Hypothalamus (tissue), 51 donors: ENCODE measurements at regions not wholly inside any gene's neighbourhood (a gene's known extent, or its start where the extent isn't known, plus 50 kb on each side); places are given as distances from the start of the nearest gene placed in this dataset.

ENCODE experiments used
- DNase-seq, 51 donors: peaks; one replicate each; lab custom pipeline; 2025; lab: John Stamatoyannopoulos, UW

DNA sequence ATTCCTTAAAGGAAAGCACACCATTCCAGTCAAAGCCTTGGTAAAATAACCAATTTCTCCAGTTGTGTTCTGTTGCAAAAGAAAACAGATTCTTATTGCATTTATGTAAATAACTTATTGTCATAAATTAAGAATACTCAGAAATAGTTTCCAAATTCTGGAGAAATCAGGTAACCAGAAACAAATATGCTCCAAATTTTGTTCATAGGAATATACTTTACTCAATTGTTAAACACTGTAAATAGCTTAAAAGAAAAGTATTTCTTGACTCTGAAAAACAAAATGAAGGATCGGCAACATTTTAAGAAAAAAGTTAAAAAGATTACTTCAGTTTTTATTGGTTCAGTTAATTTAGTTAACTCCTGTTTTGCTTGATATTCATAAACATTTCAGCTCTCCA lies 67.1 kb upstream of the PIK3CG start:
- DNase-seq, result no peak

DNA sequence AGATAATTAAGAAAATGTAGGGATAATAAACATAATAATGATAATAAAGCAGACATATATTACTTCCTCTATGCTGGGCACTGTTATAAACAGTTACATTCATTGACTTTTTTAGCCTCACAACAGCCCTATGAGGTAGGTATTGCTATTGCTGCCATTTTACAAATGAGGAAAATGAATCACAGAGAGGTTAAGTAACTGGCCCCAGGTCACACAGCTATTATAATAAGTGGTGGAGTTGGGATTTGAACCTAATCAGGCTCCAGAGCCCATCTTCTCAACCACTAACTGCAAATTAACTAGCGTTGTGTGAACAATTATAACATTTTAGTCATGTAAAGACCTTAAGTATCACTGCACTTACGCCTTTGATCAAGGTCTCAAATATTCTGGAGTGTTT lies 62.5 kb upstream of the PIK3CG start:
- no peak for DNase-seq

DNA sequence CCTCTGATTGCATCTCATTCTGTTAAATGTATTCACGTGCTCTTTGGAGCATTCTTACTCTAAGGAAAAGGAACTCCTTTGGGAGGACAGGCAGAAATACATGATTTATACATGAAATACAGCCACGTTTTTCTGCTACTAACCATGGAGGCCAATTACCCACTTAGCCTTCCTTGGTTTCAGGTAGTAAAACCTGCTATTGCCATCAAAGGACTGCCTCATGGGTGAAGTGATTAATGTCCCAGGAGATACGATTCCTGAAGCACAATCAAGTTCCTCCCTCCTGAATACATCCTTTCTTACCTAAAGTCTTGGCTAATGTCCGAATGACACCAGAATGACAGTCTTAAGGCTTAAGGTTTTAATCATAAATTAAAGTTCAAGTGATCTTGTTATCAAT lies 58.5 kb upstream of the PIK3CG start:
- no peak for DNase-seq

DNA sequence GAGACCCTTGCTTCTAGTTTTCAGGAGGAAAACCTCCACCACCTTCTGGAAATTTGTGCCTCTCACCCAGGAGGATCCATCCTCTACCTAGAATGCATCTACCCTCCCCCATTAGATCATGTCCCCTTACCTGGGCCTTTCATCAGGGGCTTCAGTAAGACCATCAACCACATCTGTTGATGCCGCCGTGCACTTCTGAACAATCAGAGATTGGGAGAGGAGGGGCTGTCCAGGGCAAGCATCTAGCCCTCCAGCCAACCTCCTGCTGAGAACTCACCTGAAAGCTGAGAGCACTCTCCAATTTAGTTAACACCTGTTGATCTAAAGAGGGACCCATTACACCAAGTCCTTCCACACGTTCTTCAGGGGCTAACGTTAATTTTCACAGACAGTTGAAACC lies 57.6 kb upstream of the PIK3CG start:
- no peak for DNase-seq

DNA sequence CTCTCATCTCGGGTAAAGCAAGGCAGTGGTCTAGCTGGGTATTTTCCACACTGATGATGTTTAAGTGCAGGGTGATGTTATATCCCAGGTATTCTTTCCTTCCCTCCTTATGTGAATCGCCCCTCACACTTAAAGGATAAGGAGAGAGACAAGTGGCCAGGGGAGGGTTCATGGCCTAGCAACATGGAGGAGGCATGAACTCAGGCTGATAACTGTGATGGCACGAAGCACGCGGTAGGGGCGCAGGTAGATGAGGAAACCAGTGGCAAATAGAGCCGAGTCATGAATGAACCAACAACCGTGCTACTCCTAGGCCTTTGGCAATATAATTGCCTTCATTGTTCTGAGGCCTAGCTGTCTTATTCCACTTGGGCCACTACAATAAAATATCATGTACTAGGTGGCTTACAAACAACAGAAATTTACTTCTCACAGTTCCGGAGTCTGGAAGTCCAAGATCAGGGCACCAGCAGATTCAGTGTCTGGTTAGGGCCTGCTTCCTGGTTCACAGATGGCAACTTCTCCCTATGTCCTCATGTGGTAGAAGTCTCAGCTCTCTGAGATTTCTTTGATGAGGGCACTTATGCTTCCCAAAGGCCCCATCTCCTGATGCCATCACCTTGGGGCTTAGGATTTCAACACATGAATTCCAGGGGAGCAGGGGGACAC lies 56.0 kb upstream of the PIK3CG start:
- no peak for DNase-seq

DNA sequence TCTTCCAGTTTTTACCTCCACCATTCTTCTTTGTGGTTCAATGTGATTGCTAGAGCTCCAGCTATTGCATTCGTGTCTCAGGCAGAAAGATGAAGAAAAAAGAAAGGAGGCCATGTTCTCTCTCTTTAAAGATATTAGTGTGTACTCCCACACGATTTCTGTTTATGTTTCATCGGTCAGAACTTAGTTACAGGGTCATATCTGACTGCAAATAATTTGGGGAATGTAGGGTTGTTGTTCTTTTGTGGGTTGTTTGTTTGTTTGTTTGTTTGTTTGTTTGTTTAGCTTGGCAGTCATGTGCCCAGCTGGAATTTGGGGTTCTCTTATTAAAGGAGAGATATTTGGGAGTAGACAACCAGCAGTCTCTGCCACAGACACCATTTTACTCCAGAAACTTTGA lies 53.6 kb upstream of the PIK3CG start:
- no peak for DNase-seq

DNA sequence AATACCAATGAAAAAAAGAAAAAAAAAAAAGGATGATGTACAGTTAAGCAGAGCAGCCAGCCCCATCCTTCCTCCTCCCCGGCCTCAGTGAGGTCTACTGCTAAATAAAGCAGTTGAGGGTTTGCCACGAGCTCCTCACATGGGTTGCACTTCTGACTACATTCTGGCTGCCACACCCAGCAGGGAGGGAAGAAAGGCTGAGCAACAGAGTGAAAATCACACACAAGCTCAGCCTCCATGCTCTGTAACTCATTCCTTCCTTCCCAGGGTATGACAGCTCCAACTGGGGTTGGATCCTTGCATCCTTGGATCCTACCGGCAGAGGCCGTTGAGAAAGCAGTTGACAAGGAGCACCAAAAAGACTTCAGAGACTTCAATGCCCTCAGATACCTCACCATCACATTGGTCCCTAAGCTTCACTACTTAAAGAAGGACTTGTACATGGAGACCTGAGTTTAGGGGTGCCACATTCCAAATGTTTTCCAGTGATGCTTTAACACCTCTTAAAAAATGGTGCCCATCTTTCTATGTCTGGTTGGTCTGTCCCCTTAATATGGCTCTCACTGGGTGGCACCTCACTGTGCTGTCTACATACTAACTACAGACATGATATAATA lies 52.9 kb upstream of the PIK3CG start:
- peak in 17 of 51 donors; percentile 1 to 34 (median 6) for DNase-seq

DNA sequence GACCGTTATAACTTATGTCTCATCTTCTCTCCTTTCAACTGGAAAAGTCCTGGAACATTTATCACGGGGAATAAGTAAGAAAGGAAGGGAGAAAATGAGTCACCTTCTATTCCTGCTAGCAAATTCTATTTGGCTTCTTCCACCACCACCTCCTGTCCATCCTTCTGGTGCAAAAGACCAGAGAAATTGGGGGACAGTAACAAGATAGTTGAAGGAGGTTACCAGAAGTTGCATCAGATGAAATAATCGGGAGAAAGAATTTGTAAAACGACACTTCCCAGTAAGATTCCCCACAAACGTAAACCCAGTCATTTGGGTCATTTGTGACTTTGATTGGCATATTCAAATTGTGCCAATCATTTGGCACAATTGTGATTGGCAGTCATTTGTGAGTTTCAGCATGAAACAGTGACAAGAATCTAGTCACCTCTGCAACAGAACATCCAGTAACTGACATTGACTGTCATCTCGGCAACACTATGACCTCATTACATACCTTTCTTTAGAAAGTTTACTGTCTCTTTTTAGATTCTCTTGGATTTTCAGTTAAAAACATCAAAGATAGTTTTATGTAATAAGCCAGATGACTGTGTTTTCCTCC lies 51.3 kb upstream of the PIK3CG start:
- DNase-seq, result no peak

DNA sequence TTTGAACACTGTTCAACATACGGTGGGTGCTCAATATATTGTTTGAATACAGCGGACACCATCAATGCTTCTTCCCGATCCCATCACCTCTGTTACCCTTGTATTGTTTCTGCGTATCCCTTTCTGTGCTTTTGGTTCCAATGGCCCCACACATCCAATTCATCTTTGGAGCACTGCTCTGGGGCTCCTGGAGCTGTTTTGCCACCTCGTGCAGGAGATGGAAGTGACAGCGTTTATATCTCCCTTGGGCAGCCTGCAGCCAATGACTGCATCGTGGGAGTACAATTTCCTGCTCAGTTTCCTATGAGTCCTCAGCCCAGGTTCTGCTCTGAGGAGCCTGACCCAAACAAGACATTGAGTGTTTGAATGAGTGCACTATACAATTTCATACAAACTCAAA lies 50.2 kb upstream of the PIK3CG start:
- DNase-seq, result no peak
